RWPE2 (cell line): ENCODE measurements at regions not wholly inside any gene's neighbourhood (a gene's known extent, or its start where the extent isn't known, plus 50 kb on each side); places are given as distances from the start of the nearest gene placed in this dataset.
"Not testable (repeated sequence)": the region's sequence is repeated elsewhere in the genome, so short reads cannot be mapped to it uniquely, and the experiment has no call there.

ENCODE experiments used
- ATAC-seq: fragments of 200-7000 bp; cut with Tn5 transposase; 3 replicates; pipeline ENCODE4 v1.9.1; 2021; ENCODE audit warnings: low read depth
- DNase-seq: peaks from one replicate; pipeline ENCODE4 v3.0.0-alpha.2; 2020; ENCODE audit warnings: low spot score
- H3K27ac ChIP-seq: fragments of 450-650 bp; 2 replicates; pipeline ENCODE4 v1.5.1; 2017; ENCODE audit warnings: mild to moderate bottlenecking; ENCODE audit not compliant: poor library complexity, severe bottlenecking
- H3K27me3 ChIP-seq: fragments of 250-450 bp; sonication (Bioruptor Pico); 2 replicates; pipeline ENCODE4 v1.5.1; 2021; ENCODE audit warnings: mild to moderate bottlenecking, moderate library complexity; ENCODE audit not compliant: insufficient read depth, poor library complexity, severe bottlenecking
- H3K36me3 ChIP-seq: fragments of 250-450 bp; sonication (Bioruptor Pico); 2 replicates; pipeline ENCODE4 v1.5.1; 2020; ENCODE audit warnings: low read depth, mild to moderate bottlenecking, moderate library complexity
- H3K4me1 ChIP-seq: fragments of 250-450 bp; sonication (Bioruptor Pico); 2 replicates; pipeline ENCODE4 v1.5.1; 2021; ENCODE audit warnings: mild to moderate bottlenecking, moderate library complexity; ENCODE audit not compliant: insufficient read depth, poor library complexity, severe bottlenecking
- H3K4me3 ChIP-seq: fragments of 250-450 bp; sonication (Bioruptor Pico); 2 replicates; pipeline ENCODE4 v1.5.1; 2021; ENCODE audit warnings: mild to moderate bottlenecking, moderate library complexity; ENCODE audit not compliant: severe bottlenecking
- H3K9me3 ChIP-seq: fragments of 250-450 bp; sonication (Bioruptor Pico); 2 replicates; pipeline ENCODE4 v1.5.1; 2021; ENCODE audit warnings: mild to moderate bottlenecking, moderate library complexity; ENCODE audit not compliant: severe bottlenecking
- TF ChIP-seq, protein P1 (sequence below): fragments of 450-650 bp; IDR thresholded peaks from one replicate; pipeline ENCODE4 v1.5.1; 2017; ENCODE audit warnings: mild to moderate bottlenecking, moderate library complexity; ENCODE audit not compliant: poor library complexity, severe bottlenecking

DNA sequence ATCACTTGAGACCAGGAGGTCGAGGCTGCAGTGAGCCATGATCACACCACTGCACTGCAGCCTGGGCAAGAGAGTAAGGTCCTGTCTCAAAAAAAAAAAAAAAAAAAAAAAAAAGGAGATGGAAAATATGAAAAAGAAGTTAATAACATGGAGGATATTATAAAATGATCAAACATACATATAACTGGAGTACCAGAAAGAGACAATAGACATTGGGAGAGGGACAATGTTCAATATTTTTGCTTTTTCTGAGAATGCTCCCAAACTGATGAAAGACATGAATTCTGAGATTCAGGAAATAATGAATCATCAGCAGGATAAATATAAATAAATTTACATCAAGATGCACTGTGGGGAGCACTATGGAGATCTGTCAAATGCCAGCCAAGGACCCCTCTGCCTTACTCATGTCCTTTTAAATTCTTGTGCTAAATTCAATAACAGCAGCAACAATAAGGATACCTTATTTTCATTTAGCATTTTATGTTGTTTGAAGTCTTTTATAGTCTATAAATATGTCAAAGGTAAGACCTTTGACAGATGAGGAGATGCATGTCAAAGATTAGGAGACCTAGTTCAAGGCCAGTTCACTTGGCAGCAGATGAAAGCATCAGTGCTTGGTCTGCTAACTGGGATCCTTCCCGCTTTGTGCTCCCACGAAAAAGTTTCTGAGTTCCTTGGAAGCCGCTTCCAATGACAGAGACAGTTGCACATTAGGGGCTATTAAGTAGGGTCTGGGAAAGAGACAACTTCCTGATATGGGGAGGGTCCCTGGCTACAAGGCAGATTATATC, 97.7 kb downstream of the TLR5 start:
- H3K9me3 ChIP-seq, result no peaks in the 10 kb centered on the region
- TF ChIP-seq, protein P1, sequence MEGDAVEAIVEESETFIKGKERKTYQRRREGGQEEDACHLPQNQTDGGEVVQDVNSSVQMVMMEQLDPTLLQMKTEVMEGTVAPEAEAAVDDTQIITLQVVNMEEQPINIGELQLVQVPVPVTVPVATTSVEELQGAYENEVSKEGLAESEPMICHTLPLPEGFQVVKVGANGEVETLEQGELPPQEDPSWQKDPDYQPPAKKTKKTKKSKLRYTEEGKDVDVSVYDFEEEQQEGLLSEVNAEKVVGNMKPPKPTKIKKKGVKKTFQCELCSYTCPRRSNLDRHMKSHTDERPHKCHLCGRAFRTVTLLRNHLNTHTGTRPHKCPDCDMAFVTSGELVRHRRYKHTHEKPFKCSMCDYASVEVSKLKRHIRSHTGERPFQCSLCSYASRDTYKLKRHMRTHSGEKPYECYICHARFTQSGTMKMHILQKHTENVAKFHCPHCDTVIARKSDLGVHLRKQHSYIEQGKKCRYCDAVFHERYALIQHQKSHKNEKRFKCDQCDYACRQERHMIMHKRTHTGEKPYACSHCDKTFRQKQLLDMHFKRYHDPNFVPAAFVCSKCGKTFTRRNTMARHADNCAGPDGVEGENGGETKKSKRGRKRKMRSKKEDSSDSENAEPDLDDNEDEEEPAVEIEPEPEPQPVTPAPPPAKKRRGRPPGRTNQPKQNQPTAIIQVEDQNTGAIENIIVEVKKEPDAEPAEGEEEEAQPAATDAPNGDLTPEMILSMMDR, result no peak
- DNase-seq, result no peak

GRCh38 chr1:223046011-223046410, 97.0 kb downstream of the TLR5 start:
- no peak overlapping the region for H3K4me3 ChIP-seq
- ATAC-seq, result no peak

More for the DNA sequence above, 97.7 kb downstream of the TLR5 start:
- Histone ChIP-seq H3K27ac (no peak overlapping the region), H3K27me3 (no peaks in the 10 kb centered on the region), H3K4me1 (no peaks in the 10 kb centered on the region), H3K36me3 (no peaks in the 10 kb centered on the region), H3K4me3 (no peak overlapping the region)
- ATAC-seq, result no peak

DNA sequence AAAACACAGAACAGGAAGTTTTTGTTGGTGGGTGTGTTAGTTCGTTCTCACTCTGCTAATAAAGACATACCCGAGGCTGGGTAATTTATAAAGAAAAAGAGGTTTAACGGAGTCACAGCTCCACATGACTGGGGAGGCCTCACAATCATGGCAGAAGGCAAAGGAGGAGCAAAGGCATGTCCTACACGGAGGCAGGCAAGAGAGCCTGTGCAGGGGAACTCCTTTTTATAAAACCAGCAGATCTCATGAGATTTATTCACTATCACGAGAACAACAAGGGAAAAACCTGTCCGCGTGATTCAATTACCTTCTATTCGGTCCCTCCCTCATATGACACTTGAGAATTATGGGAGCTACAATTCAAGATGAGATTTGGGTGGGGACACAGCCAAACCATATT, 96.6 kb downstream of the TLR5 start:
- not testable (repeated sequence) for H3K27me3 ChIP-seq, ATAC-seq, H3K36me3 ChIP-seq, H3K4me1 ChIP-seq, H3K27ac ChIP-seq, DNase-seq, H3K4me3 ChIP-seq, H3K9me3 ChIP-seq

More at GRCh38 chr1:223046011-223046410, 97.0 kb downstream of the TLR5 start:
- Histone ChIP-seq H3K9me3 (no peaks in the 10 kb centered on the region), H3K36me3 (no peaks in the 10 kb centered on the region), H3K27ac (no peak overlapping the region), H3K4me1 (no peaks in the 10 kb centered on the region), H3K27me3 (no peaks in the 10 kb centered on the region)
- TF ChIP-seq, protein P1, result no peak
- no peak for DNase-seq

GRCh38 chr1:223048026-223048425, 95.0 kb downstream of the TLR5 start:
- Histone ChIP-seq H3K4me3 (no peak overlapping the region), H3K27ac (no peak overlapping the region), H3K9me3 (no peaks in the 10 kb centered on the region), H3K36me3 (no peaks in the 10 kb centered on the region), H3K4me1 (no peaks in the 10 kb centered on the region), H3K27me3 (no peaks in the 10 kb centered on the region)
- TF ChIP-seq, protein P1, result no peak
- DNase-seq (no peak), ATAC-seq (no peak)

DNA sequence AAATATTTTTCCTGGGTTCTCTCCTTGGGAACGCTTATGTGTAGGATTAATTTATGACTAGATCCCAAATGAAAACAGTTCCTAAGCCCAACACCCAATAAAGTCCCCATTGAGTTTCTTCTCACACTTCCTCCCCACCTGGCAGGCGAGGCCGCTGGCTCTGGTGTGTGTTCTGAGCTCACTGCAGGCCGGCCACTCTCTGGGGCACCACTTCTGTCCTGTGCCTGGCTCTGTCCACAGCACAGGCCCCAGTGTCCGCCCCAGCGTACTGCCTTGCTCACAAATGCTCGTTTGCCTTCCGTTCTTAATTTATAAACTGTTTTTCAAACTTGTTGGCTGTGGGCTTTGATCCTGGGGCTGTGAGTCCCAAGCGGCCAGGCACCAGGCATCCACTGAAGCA, 90.6 kb downstream of the TLR5 start:
- Histone ChIP-seq H3K27me3 (no peaks in the 10 kb centered on the region), H3K4me3 (no peak overlapping the region), H3K27ac (no peak overlapping the region), H3K4me1 (no peaks in the 10 kb centered on the region), H3K9me3 (no peaks in the 10 kb centered on the region), H3K36me3 (no peaks in the 10 kb centered on the region)
- ATAC-seq, result no peak
- no peak for DNase-seq
- TF ChIP-seq, protein P1, result no peak
